Adrenal gland (tissue), 5 donors: ENCODE measurements at regions not wholly inside any gene's neighbourhood (a gene's known extent, or its start where the extent isn't known, plus 50 kb on each side); places are given as distances from the start of the nearest gene placed in this dataset.
"Not testable (repeated sequence)": the region's sequence is repeated elsewhere in the genome, so short reads cannot be mapped to it uniquely, and the experiment has no call there.

Source experiments
- CTCF ChIP-seq, 6 experiments: fragments of 450-650 bp in 4 of 6; fragments of 200-600 bp in 2 of 6; sonication (generic) in 1 of 6; IDR thresholded peaks; 1 replicate in 5 of 6; 2 replicates in 1 of 6; pipeline versions ENCODE4 v1.5.1 to v1.8.0; 2016 to 2021; ENCODE audit warnings: antibody characterized with exemption in 6 of 6, mild to moderate bottlenecking in 2 of 6, moderate library complexity in 1 of 6
- POLR2A ChIP-seq, 2 donors: fragments of 450-650 bp; IDR thresholded peaks; one replicate each; pipeline ENCODE4 v1.6.1; 2017; ENCODE audit warnings: antibody characterized with exemption in 2 of 2, mild to moderate bottlenecking in 2 of 2, moderate library complexity in 1 of 2
- donor health status: DM: no; HTN: no; CAD: no.

GRCh38 chr15:20256394-20256793, 285.2 kb downstream of the GOLGA6L6 start:
- not testable (repeated sequence) for TF ChIP-seq CTCF, POLR2A (IDR thresholded peaks at IDR 0.05)
